ENCODE measurements at regions not wholly inside any gene's neighbourhood (a gene's known extent, or its start where the extent isn't known, plus 50 kb on each side); places are given as distances from the start of the nearest gene placed in this dataset.

DNA sequence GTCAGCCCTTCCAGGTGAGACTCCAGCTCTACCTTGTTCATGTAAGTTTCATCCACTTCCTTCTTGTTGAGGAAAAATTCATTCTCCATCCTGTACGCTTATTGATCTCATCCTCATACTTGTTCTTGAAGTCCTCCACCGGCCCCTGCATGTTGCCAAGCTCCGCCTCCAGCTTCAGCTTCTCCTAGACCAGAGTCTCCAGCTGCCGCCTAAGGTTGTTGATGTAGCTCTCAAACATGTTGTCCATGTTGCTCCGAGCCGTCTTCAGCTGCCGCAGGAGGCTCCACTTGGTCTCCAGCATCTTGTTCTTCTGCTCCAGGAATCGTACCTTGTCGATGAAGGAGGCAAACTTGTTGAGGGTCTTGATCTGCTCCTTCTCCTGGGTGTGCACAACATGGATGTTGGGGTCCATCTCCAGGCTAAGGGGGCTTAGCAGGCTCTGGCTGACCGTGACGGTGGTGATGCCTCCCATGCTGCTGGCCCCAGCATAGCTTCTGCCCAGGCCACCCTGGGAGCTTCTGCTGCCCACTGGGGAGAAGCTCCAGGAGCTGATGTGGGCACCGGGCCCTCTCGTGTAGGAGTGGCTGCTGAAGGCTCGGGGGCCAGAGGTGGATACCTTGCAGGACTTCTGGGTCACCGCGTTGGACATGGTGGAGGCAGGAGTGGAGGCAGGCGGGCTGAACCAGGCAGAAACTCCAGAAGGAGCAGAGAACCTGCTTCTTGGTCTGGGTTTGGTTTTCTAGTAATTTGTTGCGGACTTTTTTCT, 422.6 kb upstream of the ARPP21 start:
- DNase-seq (ENCODE audit: low spot score) (no peak), ATAC-seq (ENCODE audit: low FRiP score) (no peak)

DNA sequence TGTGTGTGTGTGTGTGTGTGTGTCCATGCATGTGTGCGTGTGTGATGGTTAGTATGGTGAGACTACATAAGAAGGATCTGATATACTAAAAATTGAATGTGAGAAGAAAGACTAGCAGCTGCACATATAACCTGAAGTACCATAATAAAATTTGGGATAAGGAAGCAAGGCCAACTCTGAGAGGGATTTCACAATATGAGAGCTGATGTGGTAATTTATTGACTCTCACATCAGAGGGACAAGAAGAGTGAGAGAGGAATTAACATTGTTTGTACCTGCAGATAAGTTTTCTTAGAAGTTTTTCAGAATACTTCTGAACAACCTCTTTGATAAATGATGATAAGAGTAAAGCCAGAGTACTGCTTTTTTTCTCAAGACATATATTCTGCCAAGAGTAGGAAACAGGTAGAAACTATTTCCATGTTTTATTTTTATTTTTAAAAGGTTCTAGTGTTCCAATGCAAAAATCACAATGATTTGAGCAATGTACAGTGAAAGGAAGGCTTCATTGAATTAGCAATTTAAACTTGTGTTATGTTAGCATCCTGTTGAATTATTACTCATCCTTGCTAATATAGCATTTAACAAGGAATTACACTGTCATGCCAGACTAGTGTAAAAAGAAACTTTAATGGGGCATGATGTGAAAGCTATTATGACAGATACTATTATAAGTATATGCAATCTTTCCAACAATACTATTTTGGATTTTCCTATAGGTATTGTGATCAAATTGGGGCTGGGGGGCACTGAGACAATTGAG, 415.5 kb upstream of the ARPP21 start:
- no peak for TF ChIP-seq CTCF (IDR thresholded peaks at IDR 0.05)
- DNase-seq (ENCODE audit: low spot score) (no peak), ATAC-seq (ENCODE audit: low FRiP score) (no peak)

More for the DNA sequence above, 422.6 kb upstream of the ARPP21 start:
- TF ChIP-seq CTCF (IDR thresholded peaks at IDR 0.05) = no peak

GRCh38 chr3:35224565-35225295, 414.6 kb upstream of the ARPP21 start:
- TF ChIP-seq CTCF (IDR thresholded peaks at IDR 0.05) = no peak
- no peak for DNase-seq (ENCODE audit: low spot score)
- ATAC-seq (ENCODE audit: low FRiP score) = no peak

- ATAC-seq (ENCODE audit: low FRiP score) = no peak
Observed at GRCh38 chr3:35241236-35241635, 398.1 kb upstream of the ARPP21 start.

GRCh38 chr3:35254917-35255316, 384.4 kb upstream of the ARPP21 start:
- DNase-seq (ENCODE audit: low spot score) = no peak
- no peak for ATAC-seq (ENCODE audit: low FRiP score)
- no peak for TF ChIP-seq CTCF (IDR thresholded peaks at IDR 0.05)

More at GRCh38 chr3:35241236-35241635, 398.1 kb upstream of the ARPP21 start:
- no peak for DNase-seq (ENCODE audit: low spot score)
- TF ChIP-seq CTCF (IDR thresholded peaks at IDR 0.05) = no peak

GRCh38 chr3:35257641-35258040, 381.7 kb upstream of the ARPP21 start:
- TF ChIP-seq CTCF (IDR thresholded peaks at IDR 0.05) = no peak
- DNase-seq (ENCODE audit: low spot score) = no peak
- ATAC-seq (ENCODE audit: low FRiP score) = no peak

All from omental fat pad (tissue), 3 donors.